Upper lobe of left lung (tissue), 4 donors: ENCODE measurements at regions not wholly inside any gene's neighbourhood (a gene's known extent, or its start where the extent isn't known, plus 50 kb on each side); places are given as distances from the start of the nearest gene placed in this dataset.

Source experiments
- CTCF ChIP-seq, 6 experiments: fragments of 450-650 bp in 4 of 6; fragments of 200-600 bp in 2 of 6; sonication (generic) in 2 of 6; IDR thresholded peaks; one replicate each; pipeline ENCODE4 v1.5.1; 2016 to 2019; ENCODE audit warnings: antibody characterized with exemption in 6 of 6
- EP300 ChIP-seq, 4 donors: sonication (generic); formaldehyde crosslinking; IDR thresholded peaks; one replicate each; pipeline ENCODE4 v1.5.1; 2017; ENCODE audit warnings: antibody characterized with exemption in 4 of 4, control low read depth in 2 of 4

GRCh38 chr18:77895250-77895649 is 645.6 kb downstream of the GALR1 start:
- TF ChIP-seq CTCF (IDR thresholded peaks at IDR 0.05) (no peak), EP300 (IDR thresholded peaks at IDR 0.05) (no peak)
